Calu3 (cell line): ENCODE measurements at regions not wholly inside any gene's neighbourhood (a gene's known extent, or its start where the extent isn't known, plus 50 kb on each side); places are given as distances from the start of the nearest gene placed in this dataset.
"Not testable (repeated sequence)": the region's sequence is repeated elsewhere in the genome, so short reads cannot be mapped to it uniquely, and the experiment has no call there.

Experiments used
- BruUV-seq: library from RNA; stranded (reverse); fragments of 400-500 nt; replicated peaks from 2 replicates; lab custom pipeline; 2021; lab: Mats Ljungman, UMichigan
- CTCF ChIA-PET: fragments of 300-600 bp; sonication (Branson Sonifier 250); formaldehyde crosslinking; loops from one replicate; lab custom pipeline; 2022; ENCODE audit warnings: antibody characterized with exemption; lab: Charles Lee
- DNase-seq: peaks from one replicate; pipeline ENCODE4 v3.0.0; 2022
- H3K27ac Mint-ChIP-seq: one replicate; pipeline ENCODE4 v1.8.0; 2022; ENCODE audit warnings: mixed read lengths; ENCODE audit not compliant: unreplicated experiment
- H3K27me3 Mint-ChIP-seq: one replicate; pipeline ENCODE4 v1.8.0; 2022; ENCODE audit warnings: mixed read lengths; ENCODE audit not compliant: unreplicated experiment
- H3K36me3 Mint-ChIP-seq: one replicate; pipeline ENCODE4 v1.8.0; 2022; ENCODE audit warnings: mild to moderate bottlenecking, moderate library complexity, mixed read lengths; ENCODE audit not compliant: insufficient read depth, unreplicated experiment
- H3K4me1 Mint-ChIP-seq: one replicate; pipeline ENCODE4 v1.8.0; 2022; ENCODE audit warnings: mild to moderate bottlenecking, low read depth, mixed read lengths; ENCODE audit not compliant: unreplicated experiment
- H3K4me3 Mint-ChIP-seq: one replicate; pipeline ENCODE4 v1.8.0; 2022; ENCODE audit warnings: mild to moderate bottlenecking, low read depth, moderate library complexity, mixed read lengths; ENCODE audit not compliant: unreplicated experiment
- H3K9me3 Mint-ChIP-seq: one replicate; pipeline ENCODE4 v1.8.0; 2022; ENCODE audit warnings: low read depth, mixed read lengths; ENCODE audit not compliant: unreplicated experiment
- intact Hi-C: fragments of 100-400 bp; cut with micrococcal nuclease; formaldehyde crosslinking; loops from one replicate; pipeline ENCODE4 v1.10.0; 2022; ENCODE audit not compliant: unreplicated experiment
- TF ChIP-seq, protein P1 (sequence below): fragments of 200-600 bp; IDR thresholded peaks from one replicate; pipeline ENCODE4 v1.8.0; 2022; ENCODE audit warnings: antibody characterized with exemption; ENCODE audit not compliant: unreplicated experiment

DNA sequence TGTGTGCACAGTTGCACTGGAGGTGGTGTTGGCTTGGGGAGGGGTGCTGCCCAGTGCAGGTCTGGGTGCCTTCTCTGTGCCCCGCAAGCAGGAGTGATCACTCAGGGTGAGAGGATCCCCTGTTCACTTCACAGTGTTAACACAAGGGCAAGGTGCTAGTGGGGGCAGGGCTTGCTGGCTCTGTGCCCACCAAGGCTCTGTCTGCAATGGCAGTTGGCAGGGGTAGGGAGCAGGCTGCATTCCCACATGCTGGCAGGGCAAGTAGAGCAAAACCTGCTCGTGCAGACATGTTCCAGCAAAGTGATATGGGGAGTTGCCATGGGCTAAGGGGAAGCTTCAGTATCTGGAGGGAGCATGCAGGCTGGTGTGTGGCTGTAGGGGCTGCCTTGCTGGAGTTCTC is 428.0 kb downstream of the ZNF674 start:
- no TSS peak for BruUV-seq
- intact Hi-C loops, result no loop called here
- no peak for DNase-seq
- no peaks in the 10 kb centered on the region for H3K9me3 Mint-ChIP-seq
- CTCF ChIA-PET, result no interaction called here
- TF ChIP-seq, protein P1, sequence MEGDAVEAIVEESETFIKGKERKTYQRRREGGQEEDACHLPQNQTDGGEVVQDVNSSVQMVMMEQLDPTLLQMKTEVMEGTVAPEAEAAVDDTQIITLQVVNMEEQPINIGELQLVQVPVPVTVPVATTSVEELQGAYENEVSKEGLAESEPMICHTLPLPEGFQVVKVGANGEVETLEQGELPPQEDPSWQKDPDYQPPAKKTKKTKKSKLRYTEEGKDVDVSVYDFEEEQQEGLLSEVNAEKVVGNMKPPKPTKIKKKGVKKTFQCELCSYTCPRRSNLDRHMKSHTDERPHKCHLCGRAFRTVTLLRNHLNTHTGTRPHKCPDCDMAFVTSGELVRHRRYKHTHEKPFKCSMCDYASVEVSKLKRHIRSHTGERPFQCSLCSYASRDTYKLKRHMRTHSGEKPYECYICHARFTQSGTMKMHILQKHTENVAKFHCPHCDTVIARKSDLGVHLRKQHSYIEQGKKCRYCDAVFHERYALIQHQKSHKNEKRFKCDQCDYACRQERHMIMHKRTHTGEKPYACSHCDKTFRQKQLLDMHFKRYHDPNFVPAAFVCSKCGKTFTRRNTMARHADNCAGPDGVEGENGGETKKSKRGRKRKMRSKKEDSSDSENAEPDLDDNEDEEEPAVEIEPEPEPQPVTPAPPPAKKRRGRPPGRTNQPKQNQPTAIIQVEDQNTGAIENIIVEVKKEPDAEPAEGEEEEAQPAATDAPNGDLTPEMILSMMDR, result no peak
- H3K36me3 Mint-ChIP-seq, result no peaks in the 10 kb centered on the region
- no peak overlapping the region for H3K27ac Mint-ChIP-seq
- no peak overlapping the region for H3K4me3 Mint-ChIP-seq
- H3K27me3 Mint-ChIP-seq, result no peaks in the 10 kb centered on the region
- no peaks in the 10 kb centered on the region for H3K4me1 Mint-ChIP-seq

DNA sequence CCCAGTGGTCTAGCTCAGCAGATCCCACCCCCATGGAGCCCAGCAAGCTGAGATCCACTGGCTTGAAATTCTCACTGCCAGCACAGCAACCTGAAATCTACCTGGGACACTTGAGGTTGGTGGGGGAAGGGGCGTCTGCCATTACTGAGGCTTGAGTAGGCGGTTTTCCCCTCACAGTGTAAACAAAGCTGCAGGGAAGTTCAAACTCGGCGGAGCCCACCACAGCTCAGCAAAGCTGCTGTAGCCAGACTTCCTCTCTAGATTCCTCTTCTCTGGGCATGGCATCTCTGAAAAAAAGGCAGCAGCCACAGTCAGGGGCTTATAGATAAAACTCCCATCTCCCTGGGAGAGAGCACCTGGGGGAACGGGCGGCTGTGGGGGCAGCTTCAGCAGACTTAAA is 457.9 kb downstream of the ZNF674 start:
- H3K4me1 Mint-ChIP-seq, H3K36me3 Mint-ChIP-seq, H3K27ac Mint-ChIP-seq, intact Hi-C loops, CTCF ChIA-PET, DNase-seq, H3K27me3 Mint-ChIP-seq, H3K9me3 Mint-ChIP-seq, H3K4me3 Mint-ChIP-seq, BruUV-seq: not testable (repeated sequence)

DNA sequence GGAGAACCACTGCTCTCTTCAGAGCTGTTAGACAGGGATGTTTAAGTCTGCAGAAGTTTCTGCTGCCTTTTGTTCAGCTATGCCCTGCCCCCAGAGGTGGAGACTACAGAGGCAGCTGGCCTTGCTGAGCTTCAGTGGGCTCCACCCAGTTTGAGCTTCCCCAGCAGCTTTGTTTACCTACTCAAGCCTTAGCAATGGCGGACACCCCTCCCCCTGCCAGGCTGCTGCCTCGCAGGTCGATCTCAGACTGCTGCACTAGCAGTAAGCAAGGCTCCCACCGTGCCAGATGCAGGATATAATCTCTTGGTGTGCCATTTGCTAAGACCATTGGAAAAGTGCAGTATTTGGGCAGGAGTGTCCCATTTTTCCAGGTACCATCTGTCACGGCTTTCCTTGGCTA is 465.1 kb downstream of the ZNF674 start:
- DNase-seq, H3K9me3 Mint-ChIP-seq, BruUV-seq, H3K36me3 Mint-ChIP-seq, intact Hi-C loops, H3K27me3 Mint-ChIP-seq, CTCF ChIA-PET, H3K4me1 Mint-ChIP-seq, H3K27ac Mint-ChIP-seq, H3K4me3 Mint-ChIP-seq: not testable (repeated sequence)

DNA sequence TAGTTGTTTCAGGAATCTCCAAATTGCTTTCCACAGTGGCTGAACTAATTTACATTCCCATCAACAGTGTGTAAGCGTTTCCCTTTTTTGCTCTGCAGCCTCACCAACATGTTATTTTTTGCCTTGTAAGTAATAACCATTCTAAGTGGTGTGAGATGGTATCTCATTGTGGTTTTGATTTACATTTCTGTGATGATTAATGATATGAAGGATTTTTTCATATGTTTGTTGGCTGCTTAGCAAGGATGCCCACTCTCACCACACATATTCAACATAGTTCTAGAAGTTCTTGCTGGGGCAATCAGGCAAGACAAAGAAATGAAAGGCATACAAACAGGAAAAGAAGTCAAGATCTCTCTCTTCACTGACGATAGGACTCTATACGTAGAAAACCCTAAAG is 472.4 kb downstream of the ZNF674 start:
- Mint-ChIP-seq H3K36me3 (no peaks in the 10 kb centered on the region), H3K27ac (no peak overlapping the region), H3K4me3 (no peak overlapping the region), H3K27me3 (no peaks in the 10 kb centered on the region), H3K9me3 (peaks cover 4% of the 10 kb centered on the region), H3K4me1 (no peaks in the 10 kb centered on the region)
- intact Hi-C loops, result no loop called here
- CTCF ChIA-PET, result no interaction called here
- no peak for DNase-seq
- BruUV-seq, result no TSS peak
- TF ChIP-seq, protein P1, result no peak

DNA sequence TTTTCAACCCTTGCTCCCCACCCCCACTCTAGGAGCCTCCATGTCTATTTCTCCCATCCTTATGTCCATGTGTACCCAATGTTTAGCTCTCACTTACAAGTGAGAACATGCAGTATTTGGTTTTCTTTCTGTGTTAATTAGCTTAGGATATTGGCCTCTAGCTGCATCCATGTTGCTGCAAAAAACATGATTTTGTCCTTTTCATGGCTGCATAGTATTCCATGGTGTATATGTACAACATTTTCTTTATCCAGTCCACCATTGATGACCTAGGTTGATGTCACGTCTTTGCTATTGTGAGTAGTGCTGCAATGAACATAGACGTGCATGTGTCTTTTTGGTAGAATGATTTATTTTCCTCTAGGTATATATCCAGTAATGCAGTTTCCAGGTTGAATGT is 472.8 kb downstream of the ZNF674 start:
- Mint-ChIP-seq H3K4me3 (no peak overlapping the region), H3K36me3 (no peaks in the 10 kb centered on the region), H3K9me3 (peaks cover under 1% of the 10 kb centered on the region), H3K27ac (no peak overlapping the region), H3K4me1 (no peaks in the 10 kb centered on the region), H3K27me3 (no peaks in the 10 kb centered on the region)
- TF ChIP-seq, protein P1, result no peak
- BruUV-seq, result no TSS peak
- CTCF ChIA-PET, result no interaction called here
- intact Hi-C loops, result no loop called here
- no peak for DNase-seq
